IPS-20b (cell line): ENCODE measurements at regions not wholly inside any gene's neighbourhood (a gene's known extent, or its start where the extent isn't known, plus 50 kb on each side); places are given as distances from the start of the nearest gene placed in this dataset.

Experiments
- H3K27ac ChIP-seq: one replicate; pipeline ENCODE4 v1.5.1; 2013; ENCODE audit warnings: low read length
- H3K27me3 ChIP-seq: 2 replicates; pipeline ENCODE4 v1.6.1; 2013; ENCODE audit warnings: mild to moderate bottlenecking, low read length, inconsistent platforms; ENCODE audit not compliant: insufficient read depth
- H3K36me3 ChIP-seq: 2 replicates; pipeline ENCODE4 v1.6.1; 2013; ENCODE audit warnings: low read depth, mild to moderate bottlenecking, inconsistent platforms, low read length, moderate library complexity; ENCODE audit not compliant: insufficient read depth
- H3K4me1 ChIP-seq: 2 replicates; pipeline ENCODE4 v1.6.1; 2013; ENCODE audit warnings: mild to moderate bottlenecking, control low read depth, inconsistent platforms, low read length, moderate library complexity; ENCODE audit not compliant: insufficient read depth
- H3K4me3 ChIP-seq: 2 replicates; pipeline ENCODE4 v1.5.1; 2013; ENCODE audit warnings: mild to moderate bottlenecking, low read length, inconsistent platforms
- H3K9ac ChIP-seq: 2 replicates; pipeline ENCODE4 v1.6.1; 2013; ENCODE audit warnings: low read depth, mild to moderate bottlenecking, inconsistent platforms, low read length, moderate library complexity
- H3K9me3 ChIP-seq: 2 replicates; pipeline ENCODE4 v1.6.1; 2013; ENCODE audit warnings: mild to moderate bottlenecking, low read depth, low read length, inconsistent platforms; ENCODE audit not compliant: insufficient read depth

DNA sequence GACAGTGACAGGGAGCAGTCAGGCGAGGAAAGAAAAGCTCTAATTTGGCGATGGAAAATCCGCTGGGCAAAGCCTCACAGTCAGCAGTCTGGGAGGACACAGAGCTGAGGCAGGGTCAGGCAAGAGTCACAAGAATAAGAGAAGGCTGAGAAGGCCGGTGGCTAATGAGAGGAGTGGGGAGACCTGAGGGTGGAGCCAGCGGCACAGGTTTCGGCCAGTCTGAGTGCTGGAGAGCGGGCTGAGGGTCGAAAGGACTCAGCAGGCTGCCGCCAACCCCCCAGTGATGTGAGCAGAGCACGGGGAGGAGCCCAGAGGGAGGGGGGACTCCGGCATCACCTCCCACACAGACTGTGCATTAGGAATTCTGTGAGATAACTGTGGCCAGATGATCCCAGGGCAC, 500.6 kb upstream of the MYT1L start:
- no peak overlapping the region for H3K27ac ChIP-seq
- no peaks in the 10 kb centered on the region for H3K27me3 ChIP-seq
- no peaks in the 10 kb centered on the region for H3K9me3 ChIP-seq
- H3K4me3 ChIP-seq, result no peak overlapping the region
- no peak overlapping the region for H3K9ac ChIP-seq
- H3K4me1 ChIP-seq, result no peaks in the 10 kb centered on the region
- H3K36me3 ChIP-seq, result no peaks in the 10 kb centered on the region

DNA sequence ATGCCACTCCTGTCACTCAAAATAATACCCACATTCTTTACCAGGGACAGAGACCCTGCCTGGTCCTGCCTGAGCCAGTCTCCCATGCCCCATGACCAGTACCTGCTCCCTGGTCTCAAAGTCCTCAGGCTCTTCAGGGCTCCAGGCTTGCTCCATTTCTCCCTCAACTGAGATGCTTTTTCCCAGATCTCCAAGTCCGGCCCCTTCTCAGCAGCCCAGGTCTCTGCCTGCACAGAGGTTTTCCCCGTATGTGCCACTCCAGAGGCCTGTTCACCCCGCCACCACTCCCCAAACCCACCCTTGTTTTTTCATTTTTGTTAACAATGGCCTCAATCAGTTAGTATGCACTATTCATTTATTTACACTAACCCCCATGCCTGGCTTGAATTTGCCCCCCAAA, 499.5 kb upstream of the MYT1L start:
- H3K4me1 ChIP-seq, result no peaks in the 10 kb centered on the region
- no peaks in the 10 kb centered on the region for H3K9me3 ChIP-seq
- no peak overlapping the region for H3K4me3 ChIP-seq
- H3K27me3 ChIP-seq, result no peaks in the 10 kb centered on the region
- no peaks in the 10 kb centered on the region for H3K36me3 ChIP-seq
- no peak overlapping the region for H3K9ac ChIP-seq
- no peak overlapping the region for H3K27ac ChIP-seq

- no peak overlapping the region for H3K9ac ChIP-seq
- H3K27me3 ChIP-seq, result no peaks in the 10 kb centered on the region
- H3K4me3 ChIP-seq, result no peak overlapping the region
- H3K4me1 ChIP-seq, result no peaks in the 10 kb centered on the region
- H3K9me3 ChIP-seq, result no peaks in the 10 kb centered on the region
- no peak overlapping the region for H3K27ac ChIP-seq
- no peaks in the 10 kb centered on the region for H3K36me3 ChIP-seq
These were observed 497.8 kb upstream of the MYT1L start for GRCh38 chr2:2828774-2829368.

GRCh38 chr2:2827761-2828221, 496.7 kb upstream of the MYT1L start:
- Histone ChIP-seq H3K4me3 (no peak overlapping the region), H3K27me3 (no peaks in the 10 kb centered on the region), H3K9ac (no peak overlapping the region), H3K9me3 (no peaks in the 10 kb centered on the region; the same call in 1 of the 2 replicates), H3K36me3 (no peaks in the 10 kb centered on the region), H3K4me1 (no peaks in the 10 kb centered on the region), H3K27ac (no peak overlapping the region)

- Histone ChIP-seq H3K36me3 (no peaks in the 10 kb centered on the region), H3K4me3 (no peak overlapping the region), H3K27me3 (no peaks in the 10 kb centered on the region), H3K4me1 (no peaks in the 10 kb centered on the region), H3K27ac (no peak overlapping the region), H3K9me3 (no peaks in the 10 kb centered on the region; the same call in 1 of the 2 replicates), H3K9ac (no peak overlapping the region)
These were observed 496.1 kb upstream of the MYT1L start for GRCh38 chr2:2827046-2827636.

DNA sequence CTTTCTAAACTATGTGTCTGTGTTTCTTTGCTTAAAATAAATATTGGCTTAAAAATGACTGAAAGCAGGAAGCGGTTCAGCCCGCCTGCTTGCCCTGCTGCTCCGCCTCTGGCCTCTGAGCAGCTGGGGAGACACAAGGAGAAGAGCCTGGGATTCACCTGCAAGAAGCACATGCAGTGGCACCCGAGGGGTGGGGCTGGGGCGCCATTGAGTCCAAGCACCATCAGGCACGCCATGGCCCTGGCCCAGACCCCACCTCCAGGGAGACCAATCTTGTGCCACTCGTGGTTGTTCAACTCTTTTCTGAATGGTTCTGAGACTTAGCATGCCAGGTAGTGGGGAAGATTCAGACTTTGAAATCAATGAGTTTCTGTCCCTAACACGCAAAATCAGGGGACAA, 495.5 kb upstream of the MYT1L start:
- Histone ChIP-seq H3K36me3 (no peaks in the 10 kb centered on the region), H3K4me3 (no peak overlapping the region), H3K9me3 (no peaks in the 10 kb centered on the region; the same call in 1 of the 2 replicates), H3K27ac (no peak overlapping the region), H3K27me3 (no peaks in the 10 kb centered on the region), H3K4me1 (no peaks in the 10 kb centered on the region), H3K9ac (no peak overlapping the region)

DNA sequence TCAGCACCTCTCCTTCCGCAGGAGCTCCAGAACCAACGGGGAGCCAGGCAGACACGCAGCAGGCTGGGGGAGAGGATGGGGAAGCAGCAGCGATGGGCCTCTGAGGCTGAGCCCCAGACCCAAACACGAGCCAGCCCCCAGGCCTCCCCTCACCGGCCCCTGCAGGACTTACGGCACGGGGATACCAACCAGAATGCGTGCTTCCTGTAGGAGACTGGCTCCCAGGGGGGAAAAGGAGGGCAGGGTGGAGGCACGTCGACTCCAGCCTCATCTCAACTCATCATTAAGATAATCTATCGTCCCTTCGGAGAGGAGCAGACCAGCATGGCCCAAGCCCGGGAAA, 495.1 kb upstream of the MYT1L start:
- H3K9me3 ChIP-seq, result no peaks in the 10 kb centered on the region; the same call in 1 of the 2 replicates
- no peaks in the 10 kb centered on the region for H3K36me3 ChIP-seq
- no peak overlapping the region for H3K4me3 ChIP-seq
- H3K27me3 ChIP-seq, result no peaks in the 10 kb centered on the region
- no peaks in the 10 kb centered on the region for H3K4me1 ChIP-seq
- no peak overlapping the region for H3K9ac ChIP-seq
- no peak overlapping the region for H3K27ac ChIP-seq

GRCh38 chr2:2825516-2826208, 494.6 kb upstream of the MYT1L start:
- Histone ChIP-seq H3K9ac (no peak overlapping the region), H3K9me3 (no peaks in the 10 kb centered on the region; the same call in 1 of the 2 replicates), H3K36me3 (no peaks in the 10 kb centered on the region), H3K4me1 (no peaks in the 10 kb centered on the region), H3K27ac (no peak overlapping the region), H3K4me3 (no peak overlapping the region), H3K27me3 (no peaks in the 10 kb centered on the region)

DNA sequence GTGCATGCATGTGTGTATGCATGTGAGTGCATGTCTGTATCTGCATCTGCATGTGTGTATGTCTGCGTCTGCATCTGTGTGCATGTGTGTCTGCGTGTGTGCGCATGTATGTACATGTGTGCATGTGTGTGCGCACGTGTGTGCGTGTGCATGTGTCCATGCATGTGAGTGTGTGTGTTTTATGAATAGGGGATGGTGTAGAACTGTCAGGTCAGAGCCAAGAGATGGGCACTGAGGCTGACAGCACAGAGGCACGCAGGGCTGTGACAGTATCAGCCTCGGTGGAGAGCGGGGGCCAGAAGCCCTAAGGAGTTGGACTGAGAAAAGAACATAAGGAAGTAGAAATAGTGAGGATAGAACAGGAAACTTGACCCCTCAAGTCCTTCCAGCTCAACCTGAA, 494.0 kb upstream of the MYT1L start:
- no peak overlapping the region for H3K27ac ChIP-seq
- H3K9me3 ChIP-seq, result no peaks in the 10 kb centered on the region; the same call in 1 of the 2 replicates

DNA sequence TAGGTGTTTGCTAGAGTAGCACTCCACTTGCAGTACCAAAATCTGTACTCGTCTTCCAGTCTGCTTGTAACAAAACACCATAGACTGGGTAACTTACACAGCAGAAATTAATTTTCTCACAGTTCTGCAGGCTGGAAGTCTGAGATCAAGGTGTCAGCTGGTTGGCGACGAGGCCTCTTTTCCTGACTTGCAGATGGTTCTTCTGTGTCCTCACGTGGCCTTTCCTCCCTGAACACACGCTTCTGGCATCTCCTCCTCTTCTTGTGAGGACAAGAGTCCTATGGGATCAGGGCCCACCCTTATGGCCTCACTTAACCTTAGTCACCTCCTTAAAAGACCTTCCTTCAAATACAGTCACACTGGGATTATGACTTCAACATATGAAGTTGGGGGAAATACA, 493.5 kb upstream of the MYT1L start:
- no peaks in the 10 kb centered on the region for H3K4me1 ChIP-seq
- H3K9me3 ChIP-seq, result no peaks in the 10 kb centered on the region; the same call in 1 of the 2 replicates
- H3K36me3 ChIP-seq, result no peaks in the 10 kb centered on the region
- H3K27me3 ChIP-seq, result no peaks in the 10 kb centered on the region
- H3K9ac ChIP-seq, result no peak overlapping the region
- no peak overlapping the region for H3K4me3 ChIP-seq
- no peak overlapping the region for H3K27ac ChIP-seq

More for the DNA sequence above, 494.0 kb upstream of the MYT1L start:
- no peaks in the 10 kb centered on the region for H3K4me1 ChIP-seq
- H3K36me3 ChIP-seq, result no peaks in the 10 kb centered on the region
- H3K4me3 ChIP-seq, result no peak overlapping the region
- H3K27me3 ChIP-seq, result no peaks in the 10 kb centered on the region
- no peak overlapping the region for H3K9ac ChIP-seq

DNA sequence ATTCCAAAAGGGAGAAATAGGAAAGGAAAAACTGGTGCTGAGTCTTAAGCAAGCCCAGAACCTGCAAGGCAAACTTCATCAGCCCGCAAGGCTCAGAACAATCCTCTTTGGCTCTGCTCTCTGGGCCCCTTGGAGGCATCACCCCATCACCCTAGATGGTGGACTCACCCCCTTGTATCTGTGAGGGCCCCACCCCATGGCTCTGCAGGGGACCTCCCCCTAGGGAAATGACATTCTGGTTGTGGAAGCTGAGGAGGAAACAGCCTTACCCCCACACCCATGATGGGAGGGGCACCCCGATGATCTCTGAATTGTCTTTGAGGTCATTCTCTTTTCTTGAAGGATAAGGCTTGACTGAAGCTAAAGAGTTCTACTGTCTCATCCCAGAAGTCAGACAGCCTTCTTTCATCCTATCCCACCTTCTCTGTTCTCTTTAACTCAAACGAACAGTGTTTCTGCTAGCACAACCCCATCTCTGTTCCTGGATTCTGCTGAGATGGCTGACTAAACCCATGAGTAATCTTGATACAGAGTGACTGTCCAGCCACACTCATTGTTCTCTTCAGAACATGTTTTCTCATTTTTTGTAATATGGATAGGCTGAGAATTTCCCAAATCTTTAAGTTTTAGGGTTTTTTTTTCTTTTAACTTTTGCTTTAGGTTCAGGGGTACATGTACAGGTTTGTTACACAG, 492.1 kb upstream of the MYT1L start:
- H3K36me3 ChIP-seq, result no peaks in the 10 kb centered on the region
- H3K4me3 ChIP-seq, result no peak overlapping the region
- no peak overlapping the region for H3K27ac ChIP-seq
- no peaks in the 10 kb centered on the region; the same call in 1 of the 2 replicates for H3K9me3 ChIP-seq
- no peaks in the 10 kb centered on the region for H3K27me3 ChIP-seq
- no peaks in the 10 kb centered on the region for H3K4me1 ChIP-seq
- no peak overlapping the region for H3K9ac ChIP-seq
